PC-3 (cell line): ENCODE measurements at regions not wholly inside any gene's neighbourhood (a gene's known extent, or its start where the extent isn't known, plus 50 kb on each side); places are given as distances from the start of the nearest gene placed in this dataset.

Experiments
- EZH2 ChIP-seq: fragments of 300-600 bp; sonication (generic); IDR thresholded peaks from one replicate; pipeline ENCODE4 v1.6.1; 2017; ENCODE audit warnings: antibody characterized with exemption, mild to moderate bottlenecking, low read length; ENCODE audit not compliant: unreplicated experiment
- TF ChIP-seq, protein P1 (sequence below): fragments of 300-600 bp; sonication (generic); conservative IDR thresholded peaks from 2 replicates; pipeline ENCODE4 v1.5.1; 2017; ENCODE audit warnings: antibody characterized with exemption, low read depth, mild to moderate bottlenecking, low read length

- TF ChIP-seq, protein P1, sequence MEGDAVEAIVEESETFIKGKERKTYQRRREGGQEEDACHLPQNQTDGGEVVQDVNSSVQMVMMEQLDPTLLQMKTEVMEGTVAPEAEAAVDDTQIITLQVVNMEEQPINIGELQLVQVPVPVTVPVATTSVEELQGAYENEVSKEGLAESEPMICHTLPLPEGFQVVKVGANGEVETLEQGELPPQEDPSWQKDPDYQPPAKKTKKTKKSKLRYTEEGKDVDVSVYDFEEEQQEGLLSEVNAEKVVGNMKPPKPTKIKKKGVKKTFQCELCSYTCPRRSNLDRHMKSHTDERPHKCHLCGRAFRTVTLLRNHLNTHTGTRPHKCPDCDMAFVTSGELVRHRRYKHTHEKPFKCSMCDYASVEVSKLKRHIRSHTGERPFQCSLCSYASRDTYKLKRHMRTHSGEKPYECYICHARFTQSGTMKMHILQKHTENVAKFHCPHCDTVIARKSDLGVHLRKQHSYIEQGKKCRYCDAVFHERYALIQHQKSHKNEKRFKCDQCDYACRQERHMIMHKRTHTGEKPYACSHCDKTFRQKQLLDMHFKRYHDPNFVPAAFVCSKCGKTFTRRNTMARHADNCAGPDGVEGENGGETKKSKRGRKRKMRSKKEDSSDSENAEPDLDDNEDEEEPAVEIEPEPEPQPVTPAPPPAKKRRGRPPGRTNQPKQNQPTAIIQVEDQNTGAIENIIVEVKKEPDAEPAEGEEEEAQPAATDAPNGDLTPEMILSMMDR = no peak
- no peak for TF ChIP-seq EZH2
Measured at GRCh38 chr3:187519428-187519890, 150.7 kb downstream of the SST start.
